HCT116 (cell line): ENCODE measurements at regions not wholly inside any gene's neighbourhood (a gene's known extent, or its start where the extent isn't known, plus 50 kb on each side); places are given as distances from the start of the nearest gene placed in this dataset.

ENCODE experiments used
- ATAC-seq: fragments of 200-7000 bp; cut with Tn5 transposase; 2 replicates; pipeline ENCODE4 v1.9.1; 2020; ENCODE audit warnings: mild to moderate bottlenecking, moderate library complexity
- BruUV-seq: library from RNA; stranded (reverse); fragments of 400-500 nt; replicated peaks from 2 replicates; lab custom pipeline; 2021; lab: Mats Ljungman, UMichigan
- CTCF ChIA-PET: fragments of 300-600 bp; sonication (Branson Sonifier 250); formaldehyde crosslinking; loops from one replicate; lab custom pipeline; 2021; ENCODE audit warnings: antibody characterized with exemption; lab: Charles Lee
- POLR2A ChIA-PET: fragments of 300-600, 350-600 bp; sonication (Branson Sonifier 250); formaldehyde crosslinking; loops from one replicate; lab custom pipeline; 2021; ENCODE audit warnings: antibody characterized with exemption; lab: Charles Lee
- RAD21 ChIA-PET, 2 experiments: fragments of 300-600 bp; sonication (Branson Sonifier 250); formaldehyde crosslinking; loops; one replicate each; lab custom pipeline; 2023; ENCODE audit warnings: low total read pairs in 2 of 2; ENCODE audit not compliant: uncharacterized antibody in 2 of 2, unreplicated experiment in 2 of 2, low non-redundant PET in 1 of 2; lab: Charles Lee
- DNase-seq: peaks from one replicate; pipeline ENCODE4 v3.0.0-alpha.2; 2010; ENCODE audit warnings: low read depth, low spot score
- H2AFZ ChIP-seq: fragments of 200-600 bp; shearing (Covaris generic), sonication (generic); 2 replicates; pipeline ENCODE4 v1.6.1; 2017; ENCODE audit warnings: low read depth, mixed run types, mixed read lengths, antibody characterized with exemption, low read length; ENCODE audit not compliant: poor library complexity, severe bottlenecking
- H3K27ac ChIP-seq: 2 replicates; pipeline ENCODE4 v1.5.1; 2012; ENCODE audit warnings: low read depth, low read length
- H3K27me3 ChIP-seq: fragments of 200-600 bp; sonication (generic); 2 replicates; pipeline ENCODE4 v1.6.1; 2016; ENCODE audit warnings: mixed run types, low read length, mixed read lengths; ENCODE audit not compliant: insufficient read depth
- H3K36me3 ChIP-seq, 2 experiments: fragments of 200-500 bp in 1 of 2; fragments of 200-600 bp in 1 of 2; sonication (Bioruptor generic) in 1 of 2; sonication (generic) in 1 of 2; 2 replicates each; pipeline versions ENCODE4 v1.5.1 to v1.6.1; 2014 to 2016; ENCODE audit warnings: low read length in 2 of 2, inconsistent platforms in 1 of 2, mixed read lengths in 1 of 2, mixed run types in 1 of 2; ENCODE audit not compliant: insufficient read depth in 2 of 2, control insufficient read depth in 1 of 2
- H3K4me1 ChIP-seq, 2 experiments: fragments of 200-600 bp in 1 of 2; sonication (generic) in 1 of 2; 2 replicates each; pipeline versions ENCODE4 v1.5.1 to v1.6.1; 2012 to 2017; ENCODE audit warnings: low read length in 2 of 2, inconsistent platforms in 1 of 2, mild to moderate bottlenecking in 1 of 2, mixed read lengths in 1 of 2, mixed run types in 1 of 2, moderate library complexity in 1 of 2; ENCODE audit not compliant: insufficient read depth in 2 of 2, control insufficient read depth in 1 of 2
- H3K4me2 ChIP-seq: fragments of 200-600 bp; sonication (generic); 2 replicates; pipeline ENCODE4 v1.6.1; 2017; ENCODE audit warnings: mixed run types, low read length, mixed read lengths
- H3K4me3 ChIP-seq, 2 experiments: fragments of 200-600 bp in 1 of 2; sonication (generic) in 1 of 2; replicated peaks in 1 of 2; 2 replicates each; pipeline ENCODE4 v1.5.1; 2011 to 2016; ENCODE audit warnings: low read length in 2 of 2, control low read depth in 1 of 2, low read depth in 1 of 2, mild to moderate bottlenecking in 1 of 2, mixed read lengths in 1 of 2, mixed run types in 1 of 2
- H3K79me2 ChIP-seq: fragments of 200-600 bp; sonication (generic); 2 replicates; pipeline ENCODE4 v1.6.1; 2017; ENCODE audit warnings: mild to moderate bottlenecking, mixed run types, low read length, moderate library complexity, mixed read lengths; ENCODE audit not compliant: insufficient read depth
- H3K9ac ChIP-seq: fragments of 200-600 bp; sonication (generic); 2 replicates; pipeline ENCODE4 v1.6.1; 2016; ENCODE audit warnings: low read length, mixed read lengths
- H3K9me2 ChIP-seq: fragments of 200-600 bp; sonication (generic), shearing (Covaris generic); 2 replicates; pipeline ENCODE4 v1.6.1; 2017; ENCODE audit warnings: mixed run types, mild to moderate bottlenecking, moderate library complexity; ENCODE audit not compliant: insufficient read depth
- H3K9me3 ChIP-seq, 2 experiments: fragments of 200-500 bp in 1 of 2; fragments of 200-600 bp in 1 of 2; sonication (Bioruptor generic) in 1 of 2; sonication (generic) in 1 of 2; 2 replicates each; pipeline ENCODE4 v1.6.1; 2014 to 2017; ENCODE audit warnings: low read length in 2 of 2, mixed read lengths in 2 of 2, inconsistent platforms in 1 of 2, low read depth in 1 of 2, mild to moderate bottlenecking in 1 of 2, mixed run types in 1 of 2, moderate library complexity in 1 of 2; ENCODE audit not compliant: control insufficient read depth in 1 of 2, insufficient read depth in 1 of 2
- H4K20me1 ChIP-seq: fragments of 200-600 bp; sonication (generic), shearing (Covaris generic); 2 replicates; pipeline ENCODE4 v1.6.1; 2017; ENCODE audit warnings: mixed run types, mild to moderate bottlenecking, moderate library complexity; ENCODE audit not compliant: insufficient read depth
- CBX3 ChIP-seq: IDR thresholded peaks from 2 replicates; pipeline ENCODE4 v1.6.1; 2012; ENCODE audit warnings: low read depth
- EGR1 ChIP-seq: IDR thresholded peaks from 2 replicates; pipeline ENCODE4 v1.6.1; 2012; ENCODE audit warnings: low read depth
- EZH2 ChIP-seq: fragments of 200-600 bp; sonication (generic); IDR thresholded peaks from 2 replicates; pipeline ENCODE4 v1.6.1; 2017; ENCODE audit warnings: antibody characterized with exemption, mixed run types
- EZH2phosphoT487 ChIP-seq: fragments of 200-600 bp; IDR thresholded peaks from 2 replicates; pipeline ENCODE4 v1.6.1; 2018; ENCODE audit warnings: antibody characterized with exemption, borderline replicate concordance
- POLR2A ChIP-seq: IDR thresholded peaks from 2 replicates; pipeline ENCODE4 v1.7.0; 2011; ENCODE audit warnings: borderline replicate concordance; ENCODE audit not compliant: insufficient read depth, insufficient read length; ENCODE audit errors: extremely low read depth
- RAD21 ChIP-seq: IDR thresholded peaks from 2 replicates; pipeline ENCODE4 v1.6.1; 2012; ENCODE audit warnings: low read depth, mild to moderate bottlenecking
- SIN3A ChIP-seq: IDR thresholded peaks from 2 replicates; pipeline ENCODE4 v1.6.1; 2012; ENCODE audit warnings: low read depth
- SRF ChIP-seq: IDR thresholded peaks from 2 replicates; pipeline ENCODE4 v1.6.1; 2012; ENCODE audit warnings: low read depth
- ZBTB33 ChIP-seq: IDR thresholded peaks from 2 replicates; pipeline ENCODE4 v1.6.1; 2011; ENCODE audit warnings: mild to moderate bottlenecking, low read length, moderate library complexity; ENCODE audit not compliant: insufficient replicate concordance; ENCODE audit errors: extremely low read depth
- ZNF274 ChIP-seq: fragments of 200-500 bp; sonication (Bioruptor generic); IDR thresholded peaks from 2 replicates; pipeline ENCODE4 v1.6.1; 2014; ENCODE audit warnings: mild to moderate bottlenecking, low read depth, low read length, inconsistent platforms
- intact Hi-C: fragments of 100-400 bp; cut with micrococcal nuclease; formaldehyde crosslinking; loops from 2 replicates; pipeline ENCODE4 v1.10.0; 2022
- TF ChIP-seq, protein P1 (sequence below): IDR thresholded peaks from 2 replicates; pipeline ENCODE4 v1.6.1; 2012; ENCODE audit warnings: low read depth

GRCh38 chr1:212529211-212529741 is 79.3 kb upstream of the ATF3 start:
- no peak overlapping the region for H3K27ac ChIP-seq
- H2AFZ ChIP-seq = no peak overlapping the region
- CTCF ChIA-PET = interaction anchor here (1.0 kb wide), 1 partner anchor 53 kb away, joined by 3 read pairs; no protein-coding TSS in a partner anchor
- H3K4me2 ChIP-seq = no peak overlapping the region
- intact Hi-C loops = no loop called here
- no peaks in the 10 kb centered on the region for H3K36me3 ChIP-seq
- no TSS peak for BruUV-seq
- ATAC-seq = no peak
- no peaks in the 10 kb centered on the region for H4K20me1 ChIP-seq
- POLR2A ChIA-PET = no interaction called here
- H3K9me3 ChIP-seq = no peaks in the 10 kb centered on the region
- RAD21 ChIA-PET = no interaction called here
- TF ChIP-seq RAD21 = no peak
- TF ChIP-seq, protein P1, sequence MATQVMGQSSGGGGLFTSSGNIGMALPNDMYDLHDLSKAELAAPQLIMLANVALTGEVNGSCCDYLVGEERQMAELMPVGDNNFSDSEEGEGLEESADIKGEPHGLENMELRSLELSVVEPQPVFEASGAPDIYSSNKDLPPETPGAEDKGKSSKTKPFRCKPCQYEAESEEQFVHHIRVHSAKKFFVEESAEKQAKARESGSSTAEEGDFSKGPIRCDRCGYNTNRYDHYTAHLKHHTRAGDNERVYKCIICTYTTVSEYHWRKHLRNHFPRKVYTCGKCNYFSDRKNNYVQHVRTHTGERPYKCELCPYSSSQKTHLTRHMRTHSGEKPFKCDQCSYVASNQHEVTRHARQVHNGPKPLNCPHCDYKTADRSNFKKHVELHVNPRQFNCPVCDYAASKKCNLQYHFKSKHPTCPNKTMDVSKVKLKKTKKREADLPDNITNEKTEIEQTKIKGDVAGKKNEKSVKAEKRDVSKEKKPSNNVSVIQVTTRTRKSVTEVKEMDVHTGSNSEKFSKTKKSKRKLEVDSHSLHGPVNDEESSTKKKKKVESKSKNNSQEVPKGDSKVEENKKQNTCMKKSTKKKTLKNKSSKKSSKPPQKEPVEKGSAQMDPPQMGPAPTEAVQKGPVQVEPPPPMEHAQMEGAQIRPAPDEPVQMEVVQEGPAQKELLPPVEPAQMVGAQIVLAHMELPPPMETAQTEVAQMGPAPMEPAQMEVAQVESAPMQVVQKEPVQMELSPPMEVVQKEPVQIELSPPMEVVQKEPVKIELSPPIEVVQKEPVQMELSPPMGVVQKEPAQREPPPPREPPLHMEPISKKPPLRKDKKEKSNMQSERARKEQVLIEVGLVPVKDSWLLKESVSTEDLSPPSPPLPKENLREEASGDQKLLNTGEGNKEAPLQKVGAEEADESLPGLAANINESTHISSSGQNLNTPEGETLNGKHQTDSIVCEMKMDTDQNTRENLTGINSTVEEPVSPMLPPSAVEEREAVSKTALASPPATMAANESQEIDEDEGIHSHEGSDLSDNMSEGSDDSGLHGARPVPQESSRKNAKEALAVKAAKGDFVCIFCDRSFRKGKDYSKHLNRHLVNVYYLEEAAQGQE = no peak
- no peak for TF ChIP-seq EGR1
- no peak for TF ChIP-seq EZH2phosphoT487
- TF ChIP-seq POLR2A = no peak
- no peak for TF ChIP-seq SRF
- no peak for TF ChIP-seq SIN3A
- TF ChIP-seq ZNF274 = no peak
- TF ChIP-seq ZBTB33 = no peak
- no peak for TF ChIP-seq EZH2
- no peak for TF ChIP-seq CBX3
- no peak for DNase-seq
- no peaks in the 10 kb centered on the region for H3K79me2 ChIP-seq
- H3K9me2 ChIP-seq = no peaks in the 10 kb centered on the region
- no peaks in the 10 kb centered on the region for H3K27me3 ChIP-seq
- H3K9ac ChIP-seq = no peak overlapping the region
- peaks cover 0 to 10% of the 10 kb centered on the region in 2 experiments; a peak in 2 of 4 replicates for H3K4me1 ChIP-seq
- no peak overlapping the region for H3K4me3 ChIP-seq
